ENCODE measurements at regions not wholly inside any gene's neighbourhood (a gene's known extent, or its start where the extent isn't known, plus 50 kb on each side); places are given as distances from the start of the nearest gene placed in this dataset.

GRCh38 chr10:30793093-30793492, 163.5 kb upstream of the LYZL2 start:
- no peaks in the 10 kb centered on the region for H3K36me3 ChIP-seq (ENCODE audit: control insufficient read depth in 2 of 2, insufficient read depth in 2 of 2, low read length in 1 of 2)
- H3K27me3 ChIP-seq (ENCODE audit: control insufficient read depth in 1 of 2, insufficient read depth in 2 of 2, low read length in 2 of 2) = no peaks in the 10 kb centered on the region
- no peak overlapping the region for H3K27ac ChIP-seq (ENCODE audit: low read depth in 2 of 2, low read length in 1 of 2)
- no peaks in the 10 kb centered on the region for H3K9me3 ChIP-seq (ENCODE audit: control insufficient read depth in 2 of 2, insufficient read depth in 1 of 2, low read depth in 1 of 2, low read length in 1 of 2)
- 91 to 92% methylated on average over 3 of the region's 3 CpGs for WGBS, 2 donors
- no peak overlapping the region for H3K4me3 ChIP-seq (ENCODE audit: low read depth in 1 of 2, low read length in 2 of 2)
- H3K4me1 ChIP-seq (ENCODE audit: control insufficient read depth in 2 of 2, insufficient read depth in 2 of 2, low read length in 1 of 2) = no peaks in the 10 kb centered on the region

- WGBS, 2 donors = 73 to 76% methylated on average over 2 of the region's 2 CpGs
- Histone ChIP-seq H3K4me1 (ENCODE audit: control insufficient read depth in 2 of 2, insufficient read depth in 2 of 2, low read length in 1 of 2) (no peaks in the 10 kb centered on the region), H3K27me3 (ENCODE audit: control insufficient read depth in 1 of 2, insufficient read depth in 2 of 2, low read length in 2 of 2) (no peaks in the 10 kb centered on the region), H3K27ac (ENCODE audit: low read depth in 2 of 2, low read length in 1 of 2) (no peak overlapping the region), H3K4me3 (ENCODE audit: low read depth in 1 of 2, low read length in 2 of 2) (no peak overlapping the region), H3K36me3 (ENCODE audit: control insufficient read depth in 2 of 2, insufficient read depth in 2 of 2, low read length in 1 of 2) (no peaks in the 10 kb centered on the region), H3K9me3 (ENCODE audit: control insufficient read depth in 2 of 2, insufficient read depth in 1 of 2, low read depth in 1 of 2, low read length in 1 of 2) (no peaks in the 10 kb centered on the region)
These were observed 162.5 kb upstream of the LYZL2 start for GRCh38 chr10:30792025-30792424.

GRCh38 chr10:30791197-30791611, 161.7 kb upstream of the LYZL2 start:
- no peaks in the 10 kb centered on the region for H3K9me3 ChIP-seq (ENCODE audit: control insufficient read depth in 2 of 2, insufficient read depth in 1 of 2, low read depth in 1 of 2, low read length in 1 of 2)
- H3K4me3 ChIP-seq (ENCODE audit: low read depth in 1 of 2, low read length in 2 of 2) = no peak overlapping the region
- no peaks in the 10 kb centered on the region for H3K27me3 ChIP-seq (ENCODE audit: control insufficient read depth in 1 of 2, insufficient read depth in 2 of 2, low read length in 2 of 2)
- H3K27ac ChIP-seq (ENCODE audit: low read depth in 2 of 2, low read length in 1 of 2) = no peak overlapping the region
- H3K36me3 ChIP-seq (ENCODE audit: control insufficient read depth in 2 of 2, insufficient read depth in 2 of 2, low read length in 1 of 2) = no peaks in the 10 kb centered on the region
- no peaks in the 10 kb centered on the region for H3K4me1 ChIP-seq (ENCODE audit: control insufficient read depth in 2 of 2, insufficient read depth in 2 of 2, low read length in 1 of 2)
- WGBS, 2 donors = 74 to 78% methylated on average over 5 of the region's 5 CpGs

GRCh38 chr10:30789806-30790205, 160.3 kb upstream of the LYZL2 start:
- no peaks in the 10 kb centered on the region for H3K27me3 ChIP-seq (ENCODE audit: control insufficient read depth in 1 of 2, insufficient read depth in 2 of 2, low read length in 2 of 2)
- no peaks in the 10 kb centered on the region for H3K9me3 ChIP-seq (ENCODE audit: control insufficient read depth in 2 of 2, insufficient read depth in 1 of 2, low read depth in 1 of 2, low read length in 1 of 2)
- H3K36me3 ChIP-seq (ENCODE audit: control insufficient read depth in 2 of 2, insufficient read depth in 2 of 2, low read length in 1 of 2) = no peaks in the 10 kb centered on the region
- no peak overlapping the region for H3K4me3 ChIP-seq (ENCODE audit: low read depth in 1 of 2, low read length in 2 of 2)
- 95% methylated on average over 8 of the region's 10 CpGs for WGBS, 2 donors
- H3K27ac ChIP-seq (ENCODE audit: low read depth in 2 of 2, low read length in 1 of 2) = no peak overlapping the region
- peaks cover 0 to 3% of the 10 kb centered on the region in 2 donors for H3K4me1 ChIP-seq (ENCODE audit: control insufficient read depth in 2 of 2, insufficient read depth in 2 of 2, low read length in 1 of 2)

GRCh38 chr10:30788307-30788706, 158.8 kb upstream of the LYZL2 start:
- no peak overlapping the region for H3K27ac ChIP-seq (ENCODE audit: low read depth in 2 of 2, low read length in 1 of 2)
- no peaks in the 10 kb centered on the region for H3K36me3 ChIP-seq (ENCODE audit: control insufficient read depth in 2 of 2, insufficient read depth in 2 of 2, low read length in 1 of 2)
- whole genome bisulfite sequencing, 2 donors = 45 to 50% methylated on average over 3 of the region's 3 CpGs
- H3K27me3 ChIP-seq (ENCODE audit: control insufficient read depth in 1 of 2, insufficient read depth in 2 of 2, low read length in 2 of 2) = no peaks in the 10 kb centered on the region
- H3K9me3 ChIP-seq (ENCODE audit: control insufficient read depth in 2 of 2, insufficient read depth in 1 of 2, low read depth in 1 of 2, low read length in 1 of 2) = no peaks in the 10 kb centered on the region
- peaks cover 0 to 3% of the 10 kb centered on the region in 2 donors for H3K4me1 ChIP-seq (ENCODE audit: control insufficient read depth in 2 of 2, insufficient read depth in 2 of 2, low read length in 1 of 2)
- no peak overlapping the region for H3K4me3 ChIP-seq (ENCODE audit: low read depth in 1 of 2, low read length in 2 of 2)

GRCh38 chr10:30786906-30787305, 157.4 kb upstream of the LYZL2 start:
- Histone ChIP-seq H3K4me1 (ENCODE audit: control insufficient read depth in 2 of 2, insufficient read depth in 2 of 2, low read length in 1 of 2) (peaks cover 0 to 3% of the 10 kb centered on the region in 2 donors), H3K36me3 (ENCODE audit: control insufficient read depth in 2 of 2, insufficient read depth in 2 of 2, low read length in 1 of 2) (no peaks in the 10 kb centered on the region), H3K27me3 (ENCODE audit: control insufficient read depth in 1 of 2, insufficient read depth in 2 of 2, low read length in 2 of 2) (no peaks in the 10 kb centered on the region), H3K9me3 (ENCODE audit: control insufficient read depth in 2 of 2, insufficient read depth in 1 of 2, low read depth in 1 of 2, low read length in 1 of 2) (no peaks in the 10 kb centered on the region), H3K4me3 (ENCODE audit: low read depth in 1 of 2, low read length in 2 of 2) (no peak overlapping the region), H3K27ac (ENCODE audit: low read depth in 2 of 2, low read length in 1 of 2) (no peak overlapping the region)
- 97 to 98% methylated on average over 2 of the region's 2 CpGs for WGBS, 2 donors

GRCh38 chr10:30786131-30786530, 156.6 kb upstream of the LYZL2 start:
- Histone ChIP-seq H3K36me3 (ENCODE audit: control insufficient read depth in 2 of 2, insufficient read depth in 2 of 2, low read length in 1 of 2) (no peaks in the 10 kb centered on the region), H3K9me3 (ENCODE audit: control insufficient read depth in 2 of 2, insufficient read depth in 1 of 2, low read depth in 1 of 2, low read length in 1 of 2) (no peaks in the 10 kb centered on the region), H3K27me3 (ENCODE audit: control insufficient read depth in 1 of 2, insufficient read depth in 2 of 2, low read length in 2 of 2) (no peaks in the 10 kb centered on the region), H3K4me1 (ENCODE audit: control insufficient read depth in 2 of 2, insufficient read depth in 2 of 2, low read length in 1 of 2) (peaks cover 0 to 3% of the 10 kb centered on the region in 2 donors), H3K4me3 (ENCODE audit: low read depth in 1 of 2, low read length in 2 of 2) (no peak overlapping the region), H3K27ac (ENCODE audit: low read depth in 2 of 2, low read length in 1 of 2) (peak overlapping the region in 1 of 2 donors; percentile 30)

- Histone ChIP-seq H3K36me3 (ENCODE audit: control insufficient read depth in 2 of 2, insufficient read depth in 2 of 2, low read length in 1 of 2) (no peaks in the 10 kb centered on the region), H3K27ac (ENCODE audit: low read depth in 2 of 2, low read length in 1 of 2) (peak overlapping the region; percentile 90), H3K4me3 (ENCODE audit: low read depth in 1 of 2, low read length in 2 of 2) (peak overlapping the region; percentile 52 to 54), H3K4me1 (ENCODE audit: control insufficient read depth in 2 of 2, insufficient read depth in 2 of 2, low read length in 1 of 2) (peaks cover 0 to 3% of the 10 kb centered on the region in 2 donors), H3K27me3 (ENCODE audit: control insufficient read depth in 1 of 2, insufficient read depth in 2 of 2, low read length in 2 of 2) (no peaks in the 10 kb centered on the region), H3K9me3 (ENCODE audit: control insufficient read depth in 2 of 2, insufficient read depth in 1 of 2, low read depth in 1 of 2, low read length in 1 of 2) (no peaks in the 10 kb centered on the region)
- WGBS, 2 donors = 3 to 4% methylated on average over 62 to 63 of the region's 63 CpGs
These were observed 155.5 kb upstream of the LYZL2 start for GRCh38 chr10:30784897-30785605.

GRCh38 chr10:30784524-30784896, 155.0 kb upstream of the LYZL2 start:
- Histone ChIP-seq H3K9me3 (ENCODE audit: control insufficient read depth in 2 of 2, insufficient read depth in 1 of 2, low read depth in 1 of 2, low read length in 1 of 2) (no peaks in the 10 kb centered on the region), H3K27ac (ENCODE audit: low read depth in 2 of 2, low read length in 1 of 2) (peak overlapping the region; percentile 90), H3K27me3 (ENCODE audit: control insufficient read depth in 1 of 2, insufficient read depth in 2 of 2, low read length in 2 of 2) (no peaks in the 10 kb centered on the region), H3K36me3 (ENCODE audit: control insufficient read depth in 2 of 2, insufficient read depth in 2 of 2, low read length in 1 of 2) (no peaks in the 10 kb centered on the region), H3K4me1 (ENCODE audit: control insufficient read depth in 2 of 2, insufficient read depth in 2 of 2, low read length in 1 of 2) (peaks cover 0 to 3% of the 10 kb centered on the region in 2 donors), H3K4me3 (ENCODE audit: low read depth in 1 of 2, low read length in 2 of 2) (peak overlapping the region; percentile 52 to 54)
- WGBS, 2 donors = 1% methylated on average over 5 of the region's 5 CpGs

- no peaks in the 10 kb centered on the region for H3K27me3 ChIP-seq (ENCODE audit: control insufficient read depth in 1 of 2, insufficient read depth in 2 of 2, low read length in 2 of 2)
- H3K27ac ChIP-seq (ENCODE audit: low read depth in 2 of 2, low read length in 1 of 2) = peak overlapping the region; percentile 55 to 86
- no peaks in the 10 kb centered on the region for H3K9me3 ChIP-seq (ENCODE audit: control insufficient read depth in 2 of 2, insufficient read depth in 1 of 2, low read depth in 1 of 2, low read length in 1 of 2)
- peak overlapping the region; percentile 1 to 54 for H3K4me3 ChIP-seq (ENCODE audit: low read depth in 1 of 2, low read length in 2 of 2)
- WGBS, 2 donors = 2 to 3% methylated on average over 17 to 18 of the region's 18 CpGs
- no peaks in the 10 kb centered on the region for H3K36me3 ChIP-seq (ENCODE audit: control insufficient read depth in 2 of 2, insufficient read depth in 2 of 2, low read length in 1 of 2)
- peaks cover 0 to 3% of the 10 kb centered on the region in 2 donors for H3K4me1 ChIP-seq (ENCODE audit: control insufficient read depth in 2 of 2, insufficient read depth in 2 of 2, low read length in 1 of 2)
These were observed 154.5 kb upstream of the LYZL2 start for GRCh38 chr10:30783939-30784501.

Measured in esophagus (tissue), 2 donors.